ENCODE measurements at regions not wholly inside any gene's neighbourhood (a gene's known extent, or its start where the extent isn't known, plus 50 kb on each side); places are given as distances from the start of the nearest gene placed in this dataset.

DNA sequence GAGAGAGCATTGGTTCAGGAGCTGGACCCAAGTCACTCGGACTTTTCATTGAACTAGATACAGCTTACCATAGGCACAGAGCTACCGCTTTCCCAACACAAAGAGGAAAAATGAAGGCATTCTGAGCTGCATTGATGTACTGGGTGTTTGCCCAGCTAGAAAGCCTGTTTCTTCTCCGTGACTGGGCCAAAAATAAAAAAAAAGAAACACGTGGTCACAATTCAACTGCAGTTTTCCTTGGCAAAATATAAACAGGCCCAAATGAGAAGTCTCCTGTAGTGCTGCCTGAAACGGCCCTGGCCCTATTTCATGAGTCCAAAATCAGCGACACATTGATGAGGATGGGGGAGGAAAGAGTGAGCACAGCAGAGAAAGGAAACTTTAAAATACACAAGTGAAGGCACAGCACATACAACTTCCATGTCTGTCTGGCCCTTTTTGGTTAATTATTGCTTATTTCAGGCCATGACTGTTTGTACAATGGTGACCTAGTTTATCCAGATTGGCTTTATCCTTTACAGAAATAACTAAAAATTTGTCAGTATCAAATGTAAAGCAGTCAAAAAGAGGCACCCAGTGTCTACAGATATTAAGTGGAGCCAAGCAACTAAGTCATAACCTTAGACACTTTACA lies 179.7 kb downstream of the ICOS start:
- no peak for FAIRE-seq
- TF ChIP-seq, protein P1, sequence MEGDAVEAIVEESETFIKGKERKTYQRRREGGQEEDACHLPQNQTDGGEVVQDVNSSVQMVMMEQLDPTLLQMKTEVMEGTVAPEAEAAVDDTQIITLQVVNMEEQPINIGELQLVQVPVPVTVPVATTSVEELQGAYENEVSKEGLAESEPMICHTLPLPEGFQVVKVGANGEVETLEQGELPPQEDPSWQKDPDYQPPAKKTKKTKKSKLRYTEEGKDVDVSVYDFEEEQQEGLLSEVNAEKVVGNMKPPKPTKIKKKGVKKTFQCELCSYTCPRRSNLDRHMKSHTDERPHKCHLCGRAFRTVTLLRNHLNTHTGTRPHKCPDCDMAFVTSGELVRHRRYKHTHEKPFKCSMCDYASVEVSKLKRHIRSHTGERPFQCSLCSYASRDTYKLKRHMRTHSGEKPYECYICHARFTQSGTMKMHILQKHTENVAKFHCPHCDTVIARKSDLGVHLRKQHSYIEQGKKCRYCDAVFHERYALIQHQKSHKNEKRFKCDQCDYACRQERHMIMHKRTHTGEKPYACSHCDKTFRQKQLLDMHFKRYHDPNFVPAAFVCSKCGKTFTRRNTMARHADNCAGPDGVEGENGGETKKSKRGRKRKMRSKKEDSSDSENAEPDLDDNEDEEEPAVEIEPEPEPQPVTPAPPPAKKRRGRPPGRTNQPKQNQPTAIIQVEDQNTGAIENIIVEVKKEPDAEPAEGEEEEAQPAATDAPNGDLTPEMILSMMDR (IDR thresholded peaks at IDR 0.05; ENCODE audit: insufficient read depth, low read length, severe bottlenecking), result no peak

DNA sequence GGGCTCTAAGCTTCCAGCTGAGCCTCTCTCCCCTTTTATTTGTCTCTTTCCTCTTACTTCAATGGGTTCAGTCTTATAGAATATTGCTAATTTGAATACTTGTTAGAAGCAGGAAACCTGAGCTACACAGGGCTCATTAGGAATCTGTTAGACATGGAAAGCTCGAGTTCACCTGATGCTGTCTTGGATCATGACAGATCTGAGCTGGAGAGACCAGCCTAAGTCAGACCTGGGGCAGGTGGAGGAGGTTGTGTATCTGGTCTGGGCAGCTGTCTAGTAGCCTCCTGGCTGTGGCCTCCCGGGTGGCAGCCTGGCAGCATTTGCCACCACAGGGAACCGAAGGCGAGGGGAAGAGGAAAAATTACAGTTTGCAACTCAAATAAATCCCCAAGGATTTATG lies 185.9 kb downstream of the ICOS start:
- H3K4me3 ChIP-seq (ENCODE audit: low read depth, low read length), result no peak overlapping the region

More for the DNA sequence above, 179.7 kb downstream of the ICOS start:
- Histone ChIP-seq H3K4me3 (ENCODE audit: low read depth, low read length) (no peak overlapping the region), H3K36me3 (ENCODE audit: control insufficient read depth, insufficient read depth, low read length) (no peaks in the 10 kb centered on the region), H3K27me3 (ENCODE audit: control insufficient read depth, insufficient read depth, low read length) (no peaks in the 10 kb centered on the region)
- DNase-seq (ENCODE audit: low read depth), result no peak

DNA sequence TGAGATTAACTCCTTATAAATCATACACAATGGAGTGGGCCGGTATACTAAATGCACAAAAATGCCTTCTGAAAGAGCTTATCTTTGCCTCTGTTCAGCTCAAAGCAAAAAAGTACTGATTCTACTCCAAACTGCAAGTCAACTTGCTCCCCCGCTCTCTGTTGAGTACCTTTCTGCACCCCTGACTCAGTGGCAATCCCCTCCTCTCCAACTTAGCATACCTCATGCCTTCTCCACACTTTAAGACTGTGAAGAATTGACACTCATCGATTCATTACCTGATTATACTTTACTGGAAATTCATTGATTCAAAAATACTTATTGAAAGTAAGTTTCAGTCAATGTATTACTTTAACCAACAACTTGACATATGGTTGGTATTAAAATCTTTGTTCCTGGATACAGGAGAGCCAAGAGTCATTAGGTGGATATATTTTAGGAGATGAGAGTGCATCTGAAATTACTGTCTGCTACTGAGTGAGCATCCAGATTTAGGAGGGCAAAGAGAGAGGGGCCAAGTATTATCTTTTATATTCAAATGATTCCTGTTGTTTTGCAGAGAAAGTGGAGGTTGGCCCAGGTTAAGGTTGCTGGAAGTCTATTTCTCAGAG lies 187.7 kb downstream of the ICOS start:
- TF ChIP-seq, protein P1 (IDR thresholded peaks at IDR 0.05; ENCODE audit: insufficient read depth, low read length, severe bottlenecking), result no peak
- Histone ChIP-seq H3K27me3 (ENCODE audit: control insufficient read depth, insufficient read depth, low read length) (no peaks in the 10 kb centered on the region), H3K36me3 (ENCODE audit: control insufficient read depth, insufficient read depth, low read length) (no peaks in the 10 kb centered on the region), H3K4me3 (ENCODE audit: low read depth, low read length) (no peak overlapping the region)
- DNase-seq (ENCODE audit: low read depth) (no peak), FAIRE-seq (no peak)

More for the DNA sequence above, 185.9 kb downstream of the ICOS start:
- FAIRE-seq, result peak; percentile 40
- DNase-seq (ENCODE audit: low read depth), result no peak
- Histone ChIP-seq H3K36me3 (ENCODE audit: control insufficient read depth, insufficient read depth, low read length) (no peaks in the 10 kb centered on the region), H3K27me3 (ENCODE audit: control insufficient read depth, insufficient read depth, low read length) (no peaks in the 10 kb centered on the region)
- TF ChIP-seq, protein P1 (IDR thresholded peaks at IDR 0.05; ENCODE audit: insufficient read depth, low read length, severe bottlenecking), result no peak

DNA sequence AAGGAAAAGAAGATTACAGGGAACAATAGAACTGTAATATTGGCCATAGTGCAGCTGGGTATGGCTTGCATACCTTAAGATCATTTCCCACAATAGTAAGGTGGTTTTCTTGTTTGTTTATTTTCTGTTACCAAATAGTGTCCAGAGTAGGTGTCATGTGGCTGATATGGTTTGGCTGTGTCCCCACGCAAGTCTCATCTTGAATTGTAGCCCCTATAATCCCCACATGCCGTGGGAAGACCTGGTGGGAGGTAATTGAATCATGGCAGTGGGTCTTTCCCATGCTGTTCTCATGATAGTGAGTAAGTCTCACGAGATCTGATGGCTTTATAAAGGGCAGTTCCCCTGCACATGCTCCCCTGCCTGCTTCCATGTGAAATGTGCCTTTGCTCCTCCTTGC lies 190.1 kb downstream of the ICOS start:
- no peak for FAIRE-seq
- DNase-seq (ENCODE audit: low read depth), result no peak
- TF ChIP-seq, protein P1 (IDR thresholded peaks at IDR 0.05; ENCODE audit: insufficient read depth, low read length, severe bottlenecking), result no peak
- Histone ChIP-seq H3K4me3 (ENCODE audit: low read depth, low read length) (no peak overlapping the region), H3K36me3 (ENCODE audit: control insufficient read depth, insufficient read depth, low read length) (no peaks in the 10 kb centered on the region), H3K27me3 (ENCODE audit: control insufficient read depth, insufficient read depth, low read length) (no peaks in the 10 kb centered on the region)

DNA sequence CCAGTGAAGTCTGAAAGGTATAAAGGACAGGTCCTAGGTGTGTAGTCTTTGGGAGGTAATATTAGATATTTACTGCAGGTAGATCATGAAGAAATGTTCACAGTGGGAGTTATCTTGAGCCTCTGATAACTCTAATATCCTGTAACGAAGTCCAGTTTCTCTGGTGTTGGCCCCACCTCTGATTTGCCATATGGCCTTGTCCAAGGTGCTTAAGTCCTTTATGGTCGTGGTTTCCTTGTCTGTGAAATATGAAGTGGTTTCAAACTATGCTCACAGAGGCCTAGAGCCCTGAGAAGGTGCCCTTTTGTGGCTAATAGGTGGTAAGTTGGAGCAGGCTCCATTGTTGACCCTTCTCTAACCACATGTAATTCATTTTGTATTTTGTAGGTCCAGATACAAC lies 190.7 kb downstream of the ICOS start:
- no peak overlapping the region for H3K4me3 ChIP-seq (ENCODE audit: low read depth, low read length)
- DNase-seq (ENCODE audit: low read depth) (no peak), FAIRE-seq (no peak)
- no peaks in the 10 kb centered on the region for H3K36me3 ChIP-seq (ENCODE audit: control insufficient read depth, insufficient read depth, low read length)
- H3K27me3 ChIP-seq (ENCODE audit: control insufficient read depth, insufficient read depth, low read length), result no peaks in the 10 kb centered on the region
- TF ChIP-seq, protein P1 (IDR thresholded peaks at IDR 0.05; ENCODE audit: insufficient read depth, low read length, severe bottlenecking), result no peak
